GM10248 (cell line): ENCODE measurements at regions not wholly inside any gene's neighbourhood (a gene's known extent, or its start where the extent isn't known, plus 50 kb on each side); places are given as distances from the start of the nearest gene placed in this dataset.

Experiments used
- CTCF ChIA-PET: fragments of 300-600 bp; sonication (Branson Sonifier 250); formaldehyde crosslinking; extraction: SDS; loops from one replicate; lab custom pipeline; 2021; ENCODE audit warnings: antibody characterized with exemption; lab: Yijun Ruan, JAX
- POLR2A ChIA-PET: fragments of 350-650 bp; sonication (Branson Sonifier 250); formaldehyde crosslinking; extraction: SDS; loops from one replicate; lab custom pipeline; 2020; ENCODE audit warnings: antibody characterized with exemption; lab: Yijun Ruan, JAX
- DNase-seq: peaks from one replicate; pipeline ENCODE4 v3.0.0; 2012; ENCODE audit errors: extremely low spot score
- TF ChIP-seq, protein P1 (sequence below): IDR thresholded peaks from 2 replicates; pipeline ENCODE4 v1.5.1; 2012; ENCODE audit warnings: mild to moderate bottlenecking, low read depth; ENCODE audit errors: extremely low read depth, missing control alignments, control extremely low read depth

DNA sequence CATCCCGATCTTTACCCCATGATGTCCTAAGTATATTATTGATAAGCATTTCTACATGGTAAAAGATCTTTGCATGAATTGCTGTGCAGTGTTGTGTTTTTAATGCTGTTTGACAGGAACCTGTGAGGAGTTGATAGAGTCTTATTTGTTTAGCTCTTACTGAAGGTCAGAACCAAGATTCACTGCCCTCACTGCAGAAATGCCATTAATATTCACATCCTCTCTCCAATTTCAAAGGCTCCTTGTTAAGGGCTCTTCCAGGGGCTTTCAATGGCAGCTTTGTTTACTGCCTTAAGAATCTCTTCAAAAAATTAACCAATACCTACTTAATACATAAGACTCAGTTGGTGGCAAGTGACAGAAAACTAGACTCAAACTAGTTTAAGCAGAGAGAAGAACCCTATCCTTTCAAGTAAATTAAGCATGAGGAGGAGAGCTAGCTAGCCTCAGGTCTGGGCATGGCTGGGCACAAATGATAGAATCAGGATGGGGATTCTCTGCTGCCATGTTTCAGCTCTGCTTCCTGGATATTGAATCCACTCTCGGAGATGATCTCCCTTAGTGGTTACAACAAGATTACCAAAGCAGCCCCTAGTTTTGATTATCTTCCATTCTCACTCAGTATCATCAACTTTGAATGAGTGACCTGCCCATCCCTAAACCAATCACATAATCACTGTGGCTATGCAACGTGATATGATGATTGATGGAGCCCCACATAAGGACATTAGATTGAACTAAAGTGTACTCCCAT is 311.8 kb downstream of the CDH11 start:
- ChIA-PET POLR2A (no interaction called here), CTCF (no interaction called here)
- no peak for DNase-seq
- TF ChIP-seq, protein P1, sequence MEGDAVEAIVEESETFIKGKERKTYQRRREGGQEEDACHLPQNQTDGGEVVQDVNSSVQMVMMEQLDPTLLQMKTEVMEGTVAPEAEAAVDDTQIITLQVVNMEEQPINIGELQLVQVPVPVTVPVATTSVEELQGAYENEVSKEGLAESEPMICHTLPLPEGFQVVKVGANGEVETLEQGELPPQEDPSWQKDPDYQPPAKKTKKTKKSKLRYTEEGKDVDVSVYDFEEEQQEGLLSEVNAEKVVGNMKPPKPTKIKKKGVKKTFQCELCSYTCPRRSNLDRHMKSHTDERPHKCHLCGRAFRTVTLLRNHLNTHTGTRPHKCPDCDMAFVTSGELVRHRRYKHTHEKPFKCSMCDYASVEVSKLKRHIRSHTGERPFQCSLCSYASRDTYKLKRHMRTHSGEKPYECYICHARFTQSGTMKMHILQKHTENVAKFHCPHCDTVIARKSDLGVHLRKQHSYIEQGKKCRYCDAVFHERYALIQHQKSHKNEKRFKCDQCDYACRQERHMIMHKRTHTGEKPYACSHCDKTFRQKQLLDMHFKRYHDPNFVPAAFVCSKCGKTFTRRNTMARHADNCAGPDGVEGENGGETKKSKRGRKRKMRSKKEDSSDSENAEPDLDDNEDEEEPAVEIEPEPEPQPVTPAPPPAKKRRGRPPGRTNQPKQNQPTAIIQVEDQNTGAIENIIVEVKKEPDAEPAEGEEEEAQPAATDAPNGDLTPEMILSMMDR = no peak

- ChIA-PET CTCF (no interaction called here), POLR2A (no interaction called here)
- TF ChIP-seq, protein P1 = no peak
- DNase-seq = no peak
Observed at GRCh38 chr16:64808474-64808873, 313.4 kb downstream of the CDH11 start.

GRCh38 chr16:64791756-64792155 is 330.1 kb downstream of the CDH11 start:
- ChIA-PET POLR2A (no interaction called here), CTCF (no interaction called here)
- DNase-seq = no peak
- TF ChIP-seq, protein P1 = no peak

DNA sequence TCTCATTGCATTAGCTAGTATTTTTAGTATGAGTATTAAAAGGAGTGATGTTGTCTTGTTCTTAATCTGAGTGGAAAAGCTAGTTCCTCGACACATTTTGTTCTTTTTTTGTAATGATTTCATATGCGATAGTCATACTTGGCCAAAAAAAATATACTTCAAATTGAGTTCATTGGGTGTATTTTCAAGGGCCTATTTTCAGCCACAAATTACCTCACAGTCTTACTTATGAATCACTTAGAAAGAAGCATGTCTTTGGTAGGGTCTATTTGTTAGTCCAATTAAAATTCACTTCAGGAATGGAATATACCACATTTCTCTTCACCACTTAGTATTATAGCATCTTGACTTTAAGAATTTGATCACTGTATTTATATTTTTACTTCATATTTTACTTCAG is 337.2 kb downstream of the CDH11 start:
- POLR2A ChIA-PET = no interaction called here
- TF ChIP-seq, protein P1 = no peak
- CTCF ChIA-PET = no interaction called here
- DNase-seq = no peak

DNA sequence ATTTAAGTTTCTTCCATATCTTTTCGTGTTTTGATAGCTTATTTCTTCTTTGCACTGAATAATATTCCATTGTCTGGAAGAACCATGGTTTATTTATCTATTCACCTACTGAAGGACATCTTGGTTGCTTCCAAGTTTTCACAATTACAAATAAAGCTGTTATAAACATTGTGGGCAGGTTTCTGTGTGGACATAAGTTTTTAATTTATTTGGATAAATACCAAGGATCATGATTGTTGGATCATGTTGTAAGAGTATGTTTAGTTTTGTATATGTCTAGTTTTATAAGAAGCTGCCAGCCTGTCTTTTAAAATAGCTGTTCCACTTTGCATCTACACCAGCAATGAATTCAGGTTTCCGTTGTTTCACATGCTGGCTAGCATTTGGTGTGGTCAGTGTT is 339.4 kb downstream of the CDH11 start:
- CTCF ChIA-PET = no interaction called here
- TF ChIP-seq, protein P1 = no peak

GRCh38 chr16:64780445-64780844 is 341.4 kb downstream of the CDH11 start:
- TF ChIP-seq, protein P1 = no peak
- CTCF ChIA-PET = no interaction called here
- no peak for DNase-seq
- POLR2A ChIA-PET = no interaction called here

More for the DNA sequence above, 339.4 kb downstream of the CDH11 start:
- no peak for DNase-seq
- POLR2A ChIA-PET = no interaction called here
